Sigmoid colon (tissue), 4 donors: ENCODE measurements at regions not wholly inside any gene's neighbourhood (a gene's known extent, or its start where the extent isn't known, plus 50 kb on each side); places are given as distances from the start of the nearest gene placed in this dataset.

Source experiments
- CTCF ChIP-seq, 4 experiments: fragments of 450-650 bp in 3 of 4; fragments of 200-600 bp in 1 of 4; IDR thresholded peaks; one replicate each; pipeline ENCODE4 v1.5.1; 2016 to 2019; ENCODE audit warnings: antibody characterized with exemption in 4 of 4, mild to moderate bottlenecking in 3 of 4, moderate library complexity in 2 of 4
- POLR2A ChIP-seq, 2 donors: fragments of 450-650 bp; IDR thresholded peaks; one replicate each; pipeline ENCODE4 v1.6.1; 2016; ENCODE audit warnings: antibody characterized with exemption in 2 of 2, mild to moderate bottlenecking in 2 of 2, moderate library complexity in 2 of 2
- POLR2AphosphoS5 ChIP-seq, 4 donors: sonication (generic); formaldehyde crosslinking; IDR thresholded peaks; one replicate each; pipeline ENCODE4 v1.6.1; 2017; ENCODE audit warnings: antibody characterized with exemption in 4 of 4

DNA sequence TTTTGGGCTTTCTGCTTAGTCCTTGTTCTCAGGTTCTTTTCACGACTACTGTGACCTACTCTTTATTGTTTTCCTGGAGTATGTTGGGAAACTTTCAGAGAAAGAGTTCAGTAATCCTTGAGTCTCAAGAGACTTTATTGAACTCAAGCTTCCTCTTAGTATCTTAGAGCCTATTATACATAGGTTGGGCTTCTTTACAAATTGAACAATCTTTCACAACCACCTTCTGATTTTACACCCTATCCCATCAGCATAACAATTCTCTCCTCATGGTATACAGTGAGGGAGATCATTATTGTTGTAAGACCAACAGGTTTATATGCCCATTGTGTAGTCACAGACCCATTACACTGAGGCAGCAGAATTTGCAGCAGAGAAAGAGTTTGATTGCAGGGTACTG lies 193.2 kb upstream of the IGF1 start:
- TF ChIP-seq CTCF (IDR thresholded peaks at IDR 0.05) (no peak), POLR2AphosphoS5 (IDR thresholded peaks at IDR 0.05) (no peak), POLR2A (IDR thresholded peaks at IDR 0.05) (no peak)
